A549 (cell line): ENCODE measurements at regions not wholly inside any gene's neighbourhood (a gene's known extent, or its start where the extent isn't known, plus 50 kb on each side); places are given as distances from the start of the nearest gene placed in this dataset.

ENCODE experiments used
- ATAC-seq, 2 experiments: fragments of 200-7000 bp in 1 of 2; fragments of >200 bp in 1 of 2; cut with Nextera tagmentation in 1 of 2; cut with Tn5 transposase in 1 of 2; 3 replicates each; pipeline versions ENCODE4 v1.8.0 to v1.9.1; 2018 to 2020; ENCODE audit warnings: mild to moderate bottlenecking in 1 of 2, moderate library complexity in 1 of 2
- CTCF ChIA-PET: fragments of 300-600 bp; sonication (Branson Sonifier 250); formaldehyde crosslinking; extraction: SDS; loops from one replicate; lab custom pipeline; 2021; ENCODE audit warnings: antibody characterized with exemption, inconsistent platforms; lab: Yijun Ruan, JAX
- POLR2A ChIA-PET: fragments of 350-600 bp; formaldehyde crosslinking; extraction: SDS; loops from one replicate; lab custom pipeline; 2021; ENCODE audit warnings: antibody characterized with exemption, inconsistent platforms; lab: Yijun Ruan, JAX
- DNase-seq, 2 experiments: peaks; one replicate each; pipeline versions ENCODE4 v3.0.0 to v3.0.0-alpha.2; 2011 to 2016; ENCODE audit warnings: low read depth in 1 of 2, low spot score in 1 of 2
- FAIRE-seq: peaks from 2 replicates; lab custom pipeline; 2011; peaks lifted over from hg19 to GRCh38; lab: Jason Lieb, UNC
- H3K27ac ChIP-seq, 2 experiments: fragments of >200 bp; sonication (Bioruptor Twin); formaldehyde crosslinking; 3 replicates each; pipeline ENCODE4 v1.5.1; 2016 to 2017
- H3K4me1 ChIP-seq: fragments of >200 bp; sonication (Bioruptor Twin); formaldehyde crosslinking; 3 replicates; pipeline ENCODE4 v1.6.1; 2016
- H3K4me2 ChIP-seq: fragments of >200 bp; sonication (Bioruptor Twin); formaldehyde crosslinking; 3 replicates; pipeline ENCODE4 v1.6.1; 2016
- H3K4me3 ChIP-seq: fragments of >200 bp; sonication (Bioruptor Twin); formaldehyde crosslinking; 3 replicates; pipeline ENCODE4 v1.5.1; 2016
- H3K9me3 ChIP-seq: fragments of >200 bp; sonication (Bioruptor Twin); formaldehyde crosslinking; 3 replicates; pipeline ENCODE4 v1.6.1; 2016
- BCL3 ChIP-seq: fragments of >200 bp; sonication (Bioruptor Twin); formaldehyde crosslinking; IDR thresholded peaks from 3 replicates; pipeline ENCODE4 v1.6.1; 2016
- BHLHE40 ChIP-seq: IDR thresholded peaks from 2 replicates; pipeline ENCODE4 v1.6.1; 2012; ENCODE audit warnings: low read depth, low read length, inconsistent platforms
- CHD4 ChIP-seq: fragments of 200-600 bp; sonication (generic); IDR thresholded peaks from 2 replicates; pipeline ENCODE4 v1.6.1; 2016; ENCODE audit warnings: antibody characterized with exemption, mild to moderate bottlenecking, borderline replicate concordance
- EHMT2 ChIP-seq: fragments of 200-600 bp; sonication (generic); IDR thresholded peaks from 2 replicates; pipeline ENCODE4 v1.6.1; 2016; ENCODE audit warnings: antibody characterized with exemption, low read depth, mild to moderate bottlenecking, moderate library complexity
- HOXB5 ChIP-seq: fragments of 250-450 bp; sonication (Bioruptor Pico); IDR thresholded peaks from 2 replicates; pipeline ENCODE4 v1.5.0; 2020; ENCODE audit warnings: mild to moderate bottlenecking, moderate library complexity
- JUNB ChIP-seq: fragments of >200 bp; sonication (Bioruptor Twin); formaldehyde crosslinking; IDR thresholded peaks from 2 replicates; pipeline ENCODE4 v1.6.1; 2016
- MAZ ChIP-seq: fragments of 150-350 bp; IDR thresholded peaks from 2 replicates; pipeline ENCODE4 v1.6.1; 2014; ENCODE audit warnings: antibody characterized with exemption, low read depth, low read length, borderline replicate concordance
- NPAS2 ChIP-seq: fragments of 250-450 bp; sonication (Bioruptor Pico); IDR thresholded peaks from 2 replicates; pipeline ENCODE4 v1.8.0; 2022; ENCODE audit warnings: mild to moderate bottlenecking, moderate library complexity, borderline replicate concordance
- PHF8 ChIP-seq: fragments of 200-600 bp; sonication (generic); IDR thresholded peaks from 2 replicates; pipeline ENCODE4 v1.6.1; 2016; ENCODE audit warnings: low read depth, mild to moderate bottlenecking, antibody characterized with exemption, moderate library complexity, borderline replicate concordance
- REST ChIP-seq: fragments of 200-600 bp; sonication (generic); IDR thresholded peaks from 2 replicates; pipeline ENCODE4 v1.6.1; 2016; ENCODE audit warnings: antibody characterized with exemption, mild to moderate bottlenecking, moderate library complexity
- RFX5 ChIP-seq: fragments of 450-650 bp; IDR thresholded peaks from 2 replicates; pipeline ENCODE4 v1.7.1; 2014; ENCODE audit warnings: antibody characterized with exemption, mild to moderate bottlenecking, moderate library complexity
- SREBF2 ChIP-seq: fragments of 450-650 bp; IDR thresholded peaks from 2 replicates; pipeline ENCODE4 v1.6.1; 2014; ENCODE audit warnings: mild to moderate bottlenecking, moderate library complexity
- TFCP2L1 ChIP-seq: fragments of 250-450 bp; sonication (Bioruptor Pico); IDR thresholded peaks from 2 replicates; pipeline ENCODE4 v1.5.0; 2021; ENCODE audit warnings: mild to moderate bottlenecking
- TP53 ChIP-seq: fragments of 250-450 bp; sonication (Bioruptor Pico); IDR thresholded peaks from 2 replicates; pipeline ENCODE4 v1.5.0; 2021; ENCODE audit warnings: mild to moderate bottlenecking, moderate library complexity
- WGBS: methylation state at CpG from one replicate; pipeline ENCODE4 v1.1.6; 2017; ENCODE audit errors: missing lambda C conversion rate; 5-methylcytosine and 5-hydroxymethylcytosine counted together
- TF ChIP-seq, protein P1 (sequence below): fragments of >200 bp; sonication (Bioruptor Twin); formaldehyde crosslinking; IDR thresholded peaks from 2 replicates; pipeline ENCODE4 v1.6.1; 2016
- TF ChIP-seq, protein P2 (sequence below): fragments of 450-650 bp; IDR thresholded peaks from 2 replicates; pipeline ENCODE4 v1.6.1; 2014; ENCODE audit warnings: antibody characterized with exemption

GRCh38 chr16:64159976-64160375 is 961.9 kb downstream of the CDH11 start:
- ChIA-PET POLR2A (no interaction called here), CTCF (no interaction called here)
- Histone ChIP-seq H3K4me2 (no peak overlapping the region), H3K27ac (no peak overlapping the region), H3K9me3 (no peaks in the 10 kb centered on the region), H3K4me3 (no peak overlapping the region), H3K4me1 (no peaks in the 10 kb centered on the region)
- no peak for FAIRE-seq
- WGBS: 64% methylated on average over 2 of the region's 2 CpGs
- ATAC-seq: no peak
- DNase-seq: no peak
- no peak for TF ChIP-seq TFCP2L1 (CRISPR knock-in tag)
- TF ChIP-seq MAZ: no peak
- no peak for TF ChIP-seq REST
- no peak for TF ChIP-seq BHLHE40
- TF ChIP-seq, protein P1, sequence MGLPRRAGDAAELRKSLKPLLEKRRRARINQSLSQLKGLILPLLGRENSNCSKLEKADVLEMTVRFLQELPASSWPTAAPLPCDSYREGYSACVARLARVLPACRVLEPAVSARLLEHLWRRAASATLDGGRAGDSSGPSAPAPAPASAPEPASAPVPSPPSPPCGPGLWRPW: no peak
- TF ChIP-seq JUNB: no peak
- TF ChIP-seq, protein P2, sequence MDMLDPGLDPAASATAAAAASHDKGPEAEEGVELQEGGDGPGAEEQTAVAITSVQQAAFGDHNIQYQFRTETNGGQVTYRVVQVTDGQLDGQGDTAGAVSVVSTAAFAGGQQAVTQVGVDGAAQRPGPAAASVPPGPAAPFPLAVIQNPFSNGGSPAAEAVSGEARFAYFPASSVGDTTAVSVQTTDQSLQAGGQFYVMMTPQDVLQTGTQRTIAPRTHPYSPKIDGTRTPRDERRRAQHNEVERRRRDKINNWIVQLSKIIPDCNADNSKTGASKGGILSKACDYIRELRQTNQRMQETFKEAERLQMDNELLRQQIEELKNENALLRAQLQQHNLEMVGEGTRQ: no peak
- no peak for TF ChIP-seq TP53
- no peak for TF ChIP-seq BCL3
- TF ChIP-seq NPAS2: no peak

DNA sequence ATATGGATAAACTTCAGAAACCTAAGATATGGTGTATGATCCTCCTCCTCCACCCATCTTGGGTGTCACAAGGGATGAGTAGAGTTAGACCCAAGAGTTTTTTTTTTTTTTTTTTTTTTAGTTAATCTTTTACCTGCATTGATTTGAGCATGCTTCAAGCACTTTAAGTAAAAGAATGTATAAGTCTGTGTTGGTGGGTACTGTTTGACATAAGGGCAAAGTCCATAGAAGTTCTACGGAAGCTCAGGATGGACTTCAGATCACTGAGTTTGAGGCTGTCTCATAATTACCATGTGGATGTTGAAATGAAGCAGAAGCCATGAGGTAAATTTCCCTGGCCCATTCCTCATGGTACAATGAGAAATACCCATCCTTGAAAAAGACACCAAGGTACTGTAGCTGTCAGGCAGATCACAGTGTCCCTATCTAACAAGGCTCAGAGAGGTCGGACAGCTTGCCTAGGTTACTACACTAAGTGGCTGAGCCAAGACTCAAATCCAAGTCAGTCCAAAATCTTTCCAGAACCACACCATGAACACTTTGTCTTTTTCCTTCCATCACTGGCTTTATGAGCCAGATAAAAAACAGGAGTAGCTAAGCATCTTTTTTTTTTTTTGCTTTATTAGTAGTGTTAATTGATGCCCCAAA is 962.8 kb downstream of the CDH11 start:
- DNase-seq: no peak
- Histone ChIP-seq H3K4me2 (no peak overlapping the region), H3K9me3 (no peaks in the 10 kb centered on the region), H3K27ac (no peak overlapping the region), H3K4me1 (no peaks in the 10 kb centered on the region), H3K4me3 (no peak overlapping the region)
- WGBS: 48% methylated on average over 2 of the region's 2 CpGs
- no peak for ATAC-seq
- CTCF ChIA-PET: no interaction called here
- TF ChIP-seq HOXB5 (CRISPR knock-in tag) (no peak), EHMT2 (no peak), SREBF2 (no peak), RFX5 (no peak), PHF8 (no peak)
- FAIRE-seq: no peak
- POLR2A ChIA-PET: no interaction called here

GRCh38 chr16:64153718-64154117 is 968.1 kb downstream of the CDH11 start:
- ATAC-seq (no peak), DNase-seq (no peak), FAIRE-seq (no peak)
- no peak overlapping the region for H3K27ac ChIP-seq
- no peaks in the 10 kb centered on the region for H3K9me3 ChIP-seq
- no peak overlapping the region for H3K4me3 ChIP-seq
- no peak for TF ChIP-seq BCL3
- TF ChIP-seq RFX5: no peak
- no peak for TF ChIP-seq CHD4
- CTCF ChIA-PET: no interaction called here
- WGBS: 12% methylated on average over 3 of the region's 3 CpGs
- POLR2A ChIA-PET: no interaction called here
- no peaks in the 10 kb centered on the region for H3K4me1 ChIP-seq
- H3K4me2 ChIP-seq: no peak overlapping the region
